ENCODE measurements at regions not wholly inside any gene's neighbourhood (a gene's known extent, or its start where the extent isn't known, plus 50 kb on each side); places are given as distances from the start of the nearest gene placed in this dataset.
"Not testable (repeated sequence)": the region's sequence is repeated elsewhere in the genome, so short reads cannot be mapped to it uniquely, and the experiment has no call there.

GRCh38 chr18:1296237-1296636 is 391.6 kb downstream of the ADCYAP1 start:
- DNase-seq (ENCODE audit: low read depth) = no peak

- DNase-seq (ENCODE audit: low read depth) = no peak
Observed at GRCh38 chr18:1302861-1303260, 398.2 kb downstream of the ADCYAP1 start.

GRCh38 chr18:1304392-1304992 is 399.8 kb downstream of the ADCYAP1 start:
- no peak for DNase-seq (ENCODE audit: low read depth)

- DNase-seq (ENCODE audit: low read depth) = no peak
Observed at GRCh38 chr18:1306641-1307040, 402.0 kb downstream of the ADCYAP1 start.

GRCh38 chr18:1308686-1309085 is 404.0 kb downstream of the ADCYAP1 start:
- DNase-seq (ENCODE audit: low read depth) = no peak

GRCh38 chr18:1311376-1311775 is 406.7 kb downstream of the ADCYAP1 start:
- DNase-seq (ENCODE audit: low read depth) = no peak

- not testable (repeated sequence) for DNase-seq (ENCODE audit: low read depth)
Observed at GRCh38 chr18:1335345-1335744, 430.7 kb downstream of the ADCYAP1 start.

GRCh38 chr18:1350931-1351450 is 446.3 kb downstream of the ADCYAP1 start:
- no peak for DNase-seq (ENCODE audit: low read depth)

- no peak for DNase-seq (ENCODE audit: low read depth)
Observed at GRCh38 chr18:1353025-1353424, 448.4 kb downstream of the ADCYAP1 start.

GRCh38 chr18:1357724-1358123 is 453.1 kb downstream of the ADCYAP1 start:
- DNase-seq (ENCODE audit: low read depth) = no peak

- no peak for DNase-seq (ENCODE audit: low read depth)
Observed at GRCh38 chr18:1361936-1362335, 457.3 kb downstream of the ADCYAP1 start.

- DNase-seq (ENCODE audit: low read depth) = no peak
Observed at GRCh38 chr18:1370552-1370951, 465.9 kb downstream of the ADCYAP1 start.

- DNase-seq (ENCODE audit: low read depth) = no peak
Observed at GRCh38 chr18:1371724-1372123, 467.1 kb downstream of the ADCYAP1 start.

GRCh38 chr18:1383465-1383864 is 478.8 kb downstream of the ADCYAP1 start:
- no peak for DNase-seq (ENCODE audit: low read depth)

GRCh38 chr18:1388468-1388867 is 483.8 kb downstream of the ADCYAP1 start:
- not testable (repeated sequence) for DNase-seq (ENCODE audit: low read depth)

GRCh38 chr18:1392046-1392445 is 487.4 kb downstream of the ADCYAP1 start:
- DNase-seq (ENCODE audit: low read depth) = no peak

GRCh38 chr18:1392865-1393734 is 488.4 kb downstream of the ADCYAP1 start:
- DNase-seq (ENCODE audit: low read depth) = no peak

GRCh38 chr18:1393929-1394328 is 489.3 kb downstream of the ADCYAP1 start:
- no peak for DNase-seq (ENCODE audit: low read depth)

- no peak for DNase-seq (ENCODE audit: low read depth)
Observed at GRCh38 chr18:1394426-1394825, 489.8 kb downstream of the ADCYAP1 start.

- no peak for DNase-seq (ENCODE audit: low read depth)
Observed at GRCh38 chr18:1394966-1395365, 490.3 kb downstream of the ADCYAP1 start.

- DNase-seq (ENCODE audit: low read depth) = no peak
Observed at GRCh38 chr18:1408376-1408775, 503.7 kb downstream of the ADCYAP1 start.

GRCh38 chr18:1412655-1413322 is 508.1 kb downstream of the ADCYAP1 start:
- DNase-seq (ENCODE audit: low read depth) = no peak

- no peak for DNase-seq (ENCODE audit: low read depth)
Observed at GRCh38 chr18:1413323-1413675, 508.6 kb downstream of the ADCYAP1 start.

Measured in activated gamma-delta T cell treated with anti-CD3 and anti-CD28 coated beads, Interleukin-2, amount 50 U/mL, for 16 hours (primary cell).